Gastrocnemius medialis (tissue), 4 donors: ENCODE measurements at regions not wholly inside any gene's neighbourhood (a gene's known extent, or its start where the extent isn't known, plus 50 kb on each side); places are given as distances from the start of the nearest gene placed in this dataset.

Experiments used
- CTCF ChIP-seq, 5 experiments: fragments of 450-650 bp in 3 of 5; fragments of 200-600 bp in 2 of 5; sonication (generic) in 2 of 5; IDR thresholded peaks in 4 of 5; conservative IDR thresholded peaks in 1 of 5; 1 replicate in 4 of 5; 2 replicates in 1 of 5; pipeline ENCODE4 v1.5.1; 2016 to 2019; ENCODE audit warnings: antibody characterized with exemption in 5 of 5, mild to moderate bottlenecking in 3 of 5, moderate library complexity in 3 of 5
- POLR2A ChIP-seq, 2 donors: fragments of 450-650 bp; IDR thresholded peaks; one replicate each; pipeline ENCODE4 v1.6.1; 2017; ENCODE audit warnings: antibody characterized with exemption in 2 of 2, mild to moderate bottlenecking in 2 of 2, moderate library complexity in 2 of 2

- TF ChIP-seq CTCF (IDR thresholded peaks at IDR 0.05 in 4 of 5, conservative IDR thresholded peaks at IDR 0.05 in 1 of 5) (no peak), POLR2A (IDR thresholded peaks at IDR 0.05) (no peak)
These were observed 212.7 kb upstream of the NTM start for GRCh38 chr11:131157678-131158077.
